CD14-positive monocyte (primary cell): ENCODE measurements at regions not wholly inside any gene's neighbourhood (a gene's known extent, or its start where the extent isn't known, plus 50 kb on each side); places are given as distances from the start of the nearest gene placed in this dataset.

Source experiments
- DNase-seq, 3 donors: peaks; one replicate each; pipeline ENCODE4 v3.0.0-alpha.2; 2011 to 2022
- H2AFZ ChIP-seq: 2 replicates; pipeline ENCODE4 v1.6.0; 2012; ENCODE audit warnings: mild to moderate bottlenecking, low read depth, low read length, inconsistent platforms; ENCODE audit not compliant: insufficient read depth, poor library complexity, severe bottlenecking
- H3K27ac ChIP-seq, 2 donors: 1 replicate in 1 of 2; 2 replicates in 1 of 2; pipeline ENCODE4 v1.5.1; 2012 to 2013; ENCODE audit warnings: low read length in 2 of 2, control low read depth in 1 of 2, inconsistent platforms in 1 of 2, low read depth in 1 of 2, mild to moderate bottlenecking in 1 of 2
- H3K27me3 ChIP-seq, 2 donors: one replicate each; pipeline versions ENCODE4 v1.6.0 to v1.6.1; 2011 to 2013; ENCODE audit warnings: low read length in 2 of 2; ENCODE audit not compliant: control insufficient read depth in 2 of 2, insufficient read depth in 2 of 2
- H3K36me3 ChIP-seq, 2 donors: replicated peaks in 1 of 2; 1 replicate in 1 of 2; 2 replicates in 1 of 2; pipeline versions ENCODE4 v1.5.1 to v1.6.1; 2012 to 2013; ENCODE audit warnings: low read length in 2 of 2, control low read depth in 1 of 2, inconsistent platforms in 1 of 2, mild to moderate bottlenecking in 1 of 2; ENCODE audit not compliant: insufficient read depth in 2 of 2, control insufficient read depth in 1 of 2
- H3K4me1 ChIP-seq, 2 donors: 1 replicate in 1 of 2; 2 replicates in 1 of 2; pipeline versions ENCODE4 v1.5.1 to v1.6.1; 2012 to 2013; ENCODE audit warnings: low read length in 2 of 2, control low read depth in 1 of 2, inconsistent platforms in 1 of 2, mild to moderate bottlenecking in 1 of 2, moderate library complexity in 1 of 2; ENCODE audit not compliant: insufficient read depth in 2 of 2, control insufficient read depth in 1 of 2
- H3K4me2 ChIP-seq: replicated peaks from 2 replicates; pipeline ENCODE3; 2012; ENCODE audit warnings: low read length, moderate library complexity, mild to moderate bottlenecking; ENCODE audit not compliant: poor library complexity, severe bottlenecking; ENCODE audit errors: extremely low read depth
- H3K4me3 ChIP-seq, 3 experiments: fragments of 200-600 bp in 1 of 3; sonication (generic) in 1 of 3; replicated peaks in 1 of 3; 1 replicate in 2 of 3; 2 replicates in 1 of 3; pipeline ENCODE4 v1.5.1; 2011 to 2013; ENCODE audit warnings: low read length in 3 of 3, mild to moderate bottlenecking in 3 of 3, control low read depth in 2 of 3, low read depth in 2 of 3, inconsistent platforms in 1 of 3, moderate library complexity in 1 of 3
- H3K79me2 ChIP-seq: 2 replicates; pipeline ENCODE4 v1.6.0; 2012; ENCODE audit warnings: mild to moderate bottlenecking, control low read depth, inconsistent platforms, low read length, moderate library complexity; ENCODE audit not compliant: insufficient read depth
- H3K9ac ChIP-seq: 2 replicates; pipeline ENCODE4 v1.6.0; 2017; ENCODE audit warnings: low read length, mild to moderate bottlenecking; ENCODE audit not compliant: insufficient read depth, poor library complexity, severe bottlenecking
- H3K9me3 ChIP-seq, 2 donors: replicated peaks in 1 of 2; 1 replicate in 1 of 2; 2 replicates in 1 of 2; pipeline versions ENCODE4 v1.5.1 to v1.6.1; 2012 to 2013; ENCODE audit warnings: low read length in 2 of 2, control low read depth in 1 of 2; ENCODE audit not compliant: control insufficient read depth in 1 of 2, insufficient read depth in 1 of 2
- H4K20me1 ChIP-seq: 2 replicates; pipeline ENCODE4 v1.6.0; 2012; ENCODE audit warnings: mild to moderate bottlenecking, low read length, control low read depth, moderate library complexity; ENCODE audit not compliant: insufficient read depth
- H3K27ac Mint-ChIP-seq, 7 donors: one replicate each; pipeline ENCODE4 v1.8.0; 2020; ENCODE audit warnings: mild to moderate bottlenecking in 7 of 7, mixed read lengths in 7 of 7, moderate library complexity in 6 of 7, inconsistent platforms in 2 of 7
- H3K27me3 Mint-ChIP-seq, 3 donors: one replicate each; pipeline ENCODE4 v1.8.0; 2021 to 2022; ENCODE audit warnings: low read depth in 3 of 3, mild to moderate bottlenecking in 3 of 3, mixed read lengths in 3 of 3, moderate library complexity in 3 of 3, inconsistent platforms in 1 of 3
- H3K36me3 Mint-ChIP-seq, 2 donors: one replicate each; pipeline ENCODE4 v1.8.0; 2020; ENCODE audit warnings: mixed read lengths in 2 of 2, inconsistent platforms in 1 of 2, mild to moderate bottlenecking in 1 of 2
- H3K4me1 Mint-ChIP-seq: one replicate; pipeline ENCODE4 v1.8.0; 2020; ENCODE audit warnings: mild to moderate bottlenecking, mixed read lengths
- H3K4me3 Mint-ChIP-seq, 2 donors: one replicate each; pipeline ENCODE4 v1.8.0; 2020; ENCODE audit warnings: mild to moderate bottlenecking in 2 of 2, mixed read lengths in 2 of 2, moderate library complexity in 1 of 2
- H3K9me3 Mint-ChIP-seq, 7 donors: one replicate each; pipeline ENCODE4 v1.8.0; 2020 to 2022; ENCODE audit warnings: mixed read lengths in 7 of 7, mild to moderate bottlenecking in 6 of 7, moderate library complexity in 6 of 7, inconsistent platforms in 2 of 7
- CTCF ChIP-seq: fragments of 200-600 bp; IDR thresholded peaks from one replicate; pipeline ENCODE4 v1.8.0; 2022; ENCODE audit warnings: antibody characterized with exemption, mild to moderate bottlenecking
- WGBS: methylation state at CpG from one replicate; pipeline ENCODE4 v1.1.5; 2013; ENCODE audit warnings: missing lambda C conversion rate; ENCODE audit not compliant: insufficient coverage; 5-methylcytosine and 5-hydroxymethylcytosine counted together
- intact Hi-C, 2 donors: fragments of 100-400 bp; cut with micrococcal nuclease; formaldehyde crosslinking; loops; one replicate each; pipeline versions ENCODE4 v1.15.0 to v1.15.1; 2023

- no peak overlapping the region for H3K9ac ChIP-seq
- H3K27me3 ChIP-seq = no peaks in the 10 kb centered on the region
- no peaks in the 10 kb centered on the region for H3K4me1 ChIP-seq
- no peak for TF ChIP-seq CTCF
- H2AFZ ChIP-seq = no peak overlapping the region
- no peaks in the 10 kb centered on the region for H3K36me3 ChIP-seq
- Mint-ChIP-seq H3K36me3 (no peaks in the 10 kb centered on the region), H3K4me1 (no peaks in the 10 kb centered on the region), H3K9me3 (peaks cover 0 to 14% (median 7%) of the 10 kb centered on the region in 7 donors), H3K4me3 (no peak overlapping the region), H3K27me3 (peaks cover 1 to 9% (median 2%) of the 10 kb centered on the region in 3 donors), H3K27ac (no peak overlapping the region)
- no peaks in the 10 kb centered on the region for H3K9me3 ChIP-seq
- no peak overlapping the region for H3K4me2 ChIP-seq
- no peak overlapping the region for H3K27ac ChIP-seq
- DNase-seq = no peak
- H3K4me3 ChIP-seq = no peak overlapping the region
- WGBS = 86% methylated on average over 5 of the region's 13 CpGs
- intact Hi-C loops = no loop called here
- no peaks in the 10 kb centered on the region for H3K79me2 ChIP-seq
- H4K20me1 ChIP-seq = no peaks in the 10 kb centered on the region
Measured at GRCh38 chr2:120452945-120453634, 107.2 kb downstream of the INHBB start.

GRCh38 chr2:120453635-120453998, 107.7 kb downstream of the INHBB start:
- no peaks in the 10 kb centered on the region for H3K36me3 ChIP-seq
- Mint-ChIP-seq H3K27ac (no peak overlapping the region), H3K4me1 (no peaks in the 10 kb centered on the region), H3K36me3 (no peaks in the 10 kb centered on the region), H3K4me3 (no peak overlapping the region), H3K9me3 (peaks cover under 1 to 19% (median 7%) of the 10 kb centered on the region in 7 donors), H3K27me3 (peaks cover 1 to 9% (median 2%) of the 10 kb centered on the region in 3 donors)
- WGBS = no CpG with 5 or more reads among the region's 3 CpGs
- intact Hi-C loops = no loop called here
- H3K79me2 ChIP-seq = no peaks in the 10 kb centered on the region
- no peak overlapping the region for H2AFZ ChIP-seq
- no peak for DNase-seq
- H3K9ac ChIP-seq = no peak overlapping the region
- no peak overlapping the region for H3K27ac ChIP-seq
- TF ChIP-seq CTCF = no peak
- no peaks in the 10 kb centered on the region for H3K27me3 ChIP-seq
- no peak overlapping the region for H3K4me2 ChIP-seq
- no peaks in the 10 kb centered on the region for H3K9me3 ChIP-seq
- no peaks in the 10 kb centered on the region for H4K20me1 ChIP-seq
- H3K4me1 ChIP-seq = no peaks in the 10 kb centered on the region
- no peak overlapping the region for H3K4me3 ChIP-seq
